Glutamatergic neuron (in vitro differentiated cells): ENCODE measurements at regions not wholly inside any gene's neighbourhood (a gene's known extent, or its start where the extent isn't known, plus 50 kb on each side); places are given as distances from the start of the nearest gene placed in this dataset.
"Not testable (repeated sequence)": the region's sequence is repeated elsewhere in the genome, so short reads cannot be mapped to it uniquely, and the experiment has no call there.

Source experiments
- DNase-seq: peaks from one replicate; pipeline ENCODE4 v3.0.0; 2022
- H3K27ac Mint-ChIP-seq: one replicate; pipeline ENCODE4 v1.8.0; 2020; ENCODE audit warnings: mild to moderate bottlenecking, mixed read lengths, inconsistent platforms; ENCODE audit not compliant: unreplicated experiment
- H3K27me3 Mint-ChIP-seq: one replicate; pipeline ENCODE4 v1.8.0; 2020; ENCODE audit warnings: mild to moderate bottlenecking, moderate library complexity, mixed read lengths, inconsistent platforms; ENCODE audit not compliant: unreplicated experiment
- H3K36me3 Mint-ChIP-seq: one replicate; pipeline ENCODE4 v1.8.0; 2020; ENCODE audit warnings: mild to moderate bottlenecking, mixed read lengths, inconsistent platforms; ENCODE audit not compliant: unreplicated experiment
- H3K4me1 Mint-ChIP-seq: one replicate; pipeline ENCODE4 v1.8.0; 2020; ENCODE audit warnings: mild to moderate bottlenecking, low read depth, mixed read lengths, inconsistent platforms; ENCODE audit not compliant: unreplicated experiment
- H3K4me3 Mint-ChIP-seq: one replicate; pipeline ENCODE4 v1.8.0; 2020; ENCODE audit warnings: mild to moderate bottlenecking, mixed read lengths, inconsistent platforms; ENCODE audit not compliant: unreplicated experiment
- H3K9me3 Mint-ChIP-seq: one replicate; pipeline ENCODE4 v1.8.0; 2020; ENCODE audit warnings: mild to moderate bottlenecking, moderate library complexity, mixed read lengths, inconsistent platforms; ENCODE audit not compliant: unreplicated experiment
- TF ChIP-seq, protein P1 (sequence below): fragments of 200-600 bp; sonication (generic); IDR thresholded peaks from one replicate; pipeline ENCODE4 v1.5.0; 2021; ENCODE audit not compliant: partially characterized antibody, unreplicated experiment

DNA sequence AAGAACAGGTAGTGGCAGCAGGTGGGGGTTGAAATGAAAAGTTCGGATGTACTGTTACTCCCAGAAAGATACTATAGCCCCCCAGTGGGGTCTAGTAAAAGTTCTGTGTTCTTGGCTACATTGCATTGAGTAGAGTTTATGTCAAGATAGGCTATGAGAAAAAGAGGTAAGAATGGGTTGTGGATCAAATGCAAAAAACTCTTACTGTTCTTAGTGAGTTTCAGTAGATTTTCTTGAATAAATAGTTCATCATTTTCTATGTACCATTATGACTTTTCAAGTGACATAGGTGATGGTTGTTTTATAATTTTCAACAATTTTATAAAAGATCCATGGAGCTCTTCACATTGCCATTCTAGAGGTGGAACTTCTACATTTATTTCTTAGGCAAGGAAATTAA, 165.4 kb downstream of the USP22 start:
- not testable (repeated sequence) for H3K4me3 Mint-ChIP-seq

DNA sequence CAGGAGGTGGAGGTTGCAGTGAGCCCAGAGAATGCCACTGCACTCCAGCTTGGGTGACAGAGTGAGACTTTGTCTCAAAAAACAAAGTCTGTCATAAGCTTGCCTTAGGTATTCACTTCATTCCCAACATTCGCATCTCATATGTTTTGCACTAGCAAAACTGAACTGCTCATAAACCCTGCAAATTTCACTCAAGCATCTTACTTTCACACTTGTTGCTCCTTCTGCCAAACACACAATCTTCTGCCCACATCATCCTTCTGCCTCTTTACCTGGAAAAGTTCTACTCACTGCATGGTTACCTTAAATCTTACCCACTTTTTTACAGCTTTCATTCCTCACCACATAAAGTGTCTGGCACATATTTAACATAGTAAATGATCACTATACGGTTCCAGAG, 152.5 kb downstream of the USP22 start:
- no peak for DNase-seq
- no peaks in the 10 kb centered on the region for H3K36me3 Mint-ChIP-seq
- H3K27me3 Mint-ChIP-seq = no peaks in the 10 kb centered on the region
- H3K9me3 Mint-ChIP-seq = no peaks in the 10 kb centered on the region
- no peak overlapping the region for H3K27ac Mint-ChIP-seq
- H3K4me3 Mint-ChIP-seq = no peak overlapping the region
- TF ChIP-seq, protein P1, sequence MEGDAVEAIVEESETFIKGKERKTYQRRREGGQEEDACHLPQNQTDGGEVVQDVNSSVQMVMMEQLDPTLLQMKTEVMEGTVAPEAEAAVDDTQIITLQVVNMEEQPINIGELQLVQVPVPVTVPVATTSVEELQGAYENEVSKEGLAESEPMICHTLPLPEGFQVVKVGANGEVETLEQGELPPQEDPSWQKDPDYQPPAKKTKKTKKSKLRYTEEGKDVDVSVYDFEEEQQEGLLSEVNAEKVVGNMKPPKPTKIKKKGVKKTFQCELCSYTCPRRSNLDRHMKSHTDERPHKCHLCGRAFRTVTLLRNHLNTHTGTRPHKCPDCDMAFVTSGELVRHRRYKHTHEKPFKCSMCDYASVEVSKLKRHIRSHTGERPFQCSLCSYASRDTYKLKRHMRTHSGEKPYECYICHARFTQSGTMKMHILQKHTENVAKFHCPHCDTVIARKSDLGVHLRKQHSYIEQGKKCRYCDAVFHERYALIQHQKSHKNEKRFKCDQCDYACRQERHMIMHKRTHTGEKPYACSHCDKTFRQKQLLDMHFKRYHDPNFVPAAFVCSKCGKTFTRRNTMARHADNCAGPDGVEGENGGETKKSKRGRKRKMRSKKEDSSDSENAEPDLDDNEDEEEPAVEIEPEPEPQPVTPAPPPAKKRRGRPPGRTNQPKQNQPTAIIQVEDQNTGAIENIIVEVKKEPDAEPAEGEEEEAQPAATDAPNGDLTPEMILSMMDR = no peak
- H3K4me1 Mint-ChIP-seq = peaks cover 6% of the 10 kb centered on the region

More for the DNA sequence above, 165.4 kb downstream of the USP22 start:
- peaks cover 19% of the 10 kb centered on the region for H3K4me1 Mint-ChIP-seq
- H3K27ac Mint-ChIP-seq, H3K9me3 Mint-ChIP-seq, H3K36me3 Mint-ChIP-seq, H3K27me3 Mint-ChIP-seq, DNase-seq: not testable (repeated sequence)

DNA sequence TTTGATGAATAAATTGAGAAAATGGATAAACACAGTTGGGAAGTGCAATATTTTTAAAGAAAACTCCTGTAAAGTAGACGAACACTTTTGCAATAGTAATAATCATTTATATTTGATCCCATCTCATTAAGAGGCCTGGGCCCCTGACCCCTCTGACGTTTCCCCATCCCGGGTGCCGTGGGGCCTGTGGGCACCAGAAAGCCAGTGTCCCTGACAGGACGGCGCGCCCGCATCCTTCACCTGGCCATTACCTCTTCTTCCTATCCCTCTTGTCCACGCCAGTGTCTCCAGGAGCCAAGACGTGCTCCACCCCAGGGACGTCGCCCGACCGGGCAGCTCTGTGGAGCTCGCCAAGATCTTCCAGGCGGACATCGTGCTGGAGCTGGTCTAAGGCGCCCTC, 147.4 kb downstream of the USP22 start:
- H3K4me3 Mint-ChIP-seq, H3K9me3 Mint-ChIP-seq, H3K4me1 Mint-ChIP-seq, H3K27me3 Mint-ChIP-seq, H3K36me3 Mint-ChIP-seq, H3K27ac Mint-ChIP-seq, DNase-seq: not testable (repeated sequence)

DNA sequence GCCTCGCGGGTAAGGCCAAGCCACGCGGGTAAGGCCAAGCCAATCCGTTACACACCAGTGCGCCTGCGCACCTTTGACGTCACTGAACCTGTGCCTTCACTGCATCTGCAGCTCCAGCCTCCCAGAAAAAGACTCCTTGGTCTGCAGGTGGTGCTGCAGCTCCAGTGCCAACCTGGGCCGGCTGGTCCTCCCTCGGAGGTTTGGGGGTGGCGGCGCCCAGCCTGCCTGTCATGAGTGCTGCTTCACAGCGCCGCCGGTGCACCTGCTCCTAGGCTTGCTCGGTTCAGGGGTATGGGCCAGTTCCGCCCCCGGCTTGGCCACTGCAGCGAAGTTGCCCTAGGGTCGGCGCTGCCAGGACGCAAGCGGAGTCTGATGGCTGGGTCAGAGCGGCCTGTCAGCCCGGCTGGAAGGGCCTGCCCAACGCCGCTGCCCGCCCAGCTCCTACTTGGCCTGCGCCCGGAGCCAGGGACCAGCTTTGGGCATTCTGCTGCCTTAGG, 146.6 kb downstream of the USP22 start:
- TF ChIP-seq, protein P1 = no peak
- no peak for DNase-seq
- Mint-ChIP-seq H3K27ac (no peak overlapping the region), H3K27me3 (peaks cover 3% of the 10 kb centered on the region), H3K9me3 (no peaks in the 10 kb centered on the region), H3K4me1 (peaks cover 1% of the 10 kb centered on the region), H3K4me3 (no peak overlapping the region), H3K36me3 (no peaks in the 10 kb centered on the region)

DNA sequence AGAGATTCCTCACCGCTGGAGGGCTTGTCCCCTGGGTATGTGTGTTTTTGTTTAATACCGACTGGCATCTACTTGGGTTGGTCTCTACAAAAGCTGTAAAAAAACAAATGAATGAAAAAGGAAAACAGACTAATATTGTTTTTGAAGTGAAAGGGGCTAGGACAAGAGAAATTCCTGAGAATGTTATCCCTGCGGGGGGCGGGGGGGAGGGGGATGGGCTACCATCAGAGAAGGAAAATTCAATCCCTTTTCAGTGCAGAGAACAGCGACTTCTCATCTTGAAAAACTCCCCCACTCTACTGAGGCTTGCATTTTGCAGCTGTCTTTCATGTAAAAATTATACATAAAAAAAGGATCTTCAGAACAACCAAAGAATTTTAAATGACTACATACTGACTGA, 144.1 kb downstream of the USP22 start:
- H3K9me3 Mint-ChIP-seq, H3K36me3 Mint-ChIP-seq, DNase-seq, H3K27me3 Mint-ChIP-seq, H3K4me1 Mint-ChIP-seq, H3K4me3 Mint-ChIP-seq, H3K27ac Mint-ChIP-seq: not testable (repeated sequence)

DNA sequence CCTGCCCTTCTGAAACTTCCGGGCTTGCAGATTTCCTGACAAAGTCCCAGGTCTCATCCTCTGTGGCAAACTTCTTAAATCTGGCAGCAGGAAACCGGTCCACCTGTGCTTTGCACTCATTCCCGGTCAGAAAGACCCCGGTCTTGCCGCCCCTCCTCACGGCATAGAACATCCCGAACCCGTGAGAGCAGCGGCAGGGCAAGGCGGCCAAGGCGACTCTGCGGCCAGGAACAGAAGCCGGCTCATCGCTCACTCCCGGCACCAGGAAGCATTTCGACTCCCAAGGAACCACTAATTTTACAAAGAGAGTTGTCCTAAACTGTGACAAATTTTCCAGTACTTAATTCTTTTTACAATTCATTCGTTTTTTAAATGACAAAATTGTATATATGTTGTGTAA, 140.3 kb downstream of the USP22 start:
- not testable (repeated sequence) for DNase-seq

DNA sequence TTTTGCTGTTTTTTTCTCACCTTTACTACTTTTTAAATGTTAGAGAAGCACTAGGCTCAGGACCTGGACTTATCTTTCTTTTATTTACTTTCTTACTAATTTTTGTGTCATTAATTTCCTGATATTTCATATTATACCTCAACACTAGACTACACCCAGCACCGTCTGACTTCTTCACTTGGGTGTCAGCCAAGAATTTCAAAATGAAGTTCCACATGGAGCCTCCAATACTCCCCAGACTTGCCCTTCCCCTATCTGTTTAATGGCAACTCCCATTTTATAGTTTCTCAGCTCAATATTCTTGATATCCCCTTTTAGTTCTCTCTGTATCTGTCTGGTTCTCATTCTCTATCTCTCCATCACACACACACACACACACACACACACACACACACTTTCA, 139.3 kb downstream of the USP22 start:
- H3K27ac Mint-ChIP-seq, DNase-seq, H3K36me3 Mint-ChIP-seq: not testable (repeated sequence)

More for the DNA sequence above, 140.3 kb downstream of the USP22 start:
- H3K27me3 Mint-ChIP-seq, H3K9me3 Mint-ChIP-seq, H3K4me3 Mint-ChIP-seq, H3K36me3 Mint-ChIP-seq, H3K4me1 Mint-ChIP-seq, H3K27ac Mint-ChIP-seq: not testable (repeated sequence)

More for the DNA sequence above, 139.3 kb downstream of the USP22 start:
- H3K27me3 Mint-ChIP-seq, H3K4me1 Mint-ChIP-seq, H3K9me3 Mint-ChIP-seq, H3K4me3 Mint-ChIP-seq: not testable (repeated sequence)
